ENCODE measurements at regions not wholly inside any gene's neighbourhood (a gene's known extent, or its start where the extent isn't known, plus 50 kb on each side); places are given as distances from the start of the nearest gene placed in this dataset.

DNA sequence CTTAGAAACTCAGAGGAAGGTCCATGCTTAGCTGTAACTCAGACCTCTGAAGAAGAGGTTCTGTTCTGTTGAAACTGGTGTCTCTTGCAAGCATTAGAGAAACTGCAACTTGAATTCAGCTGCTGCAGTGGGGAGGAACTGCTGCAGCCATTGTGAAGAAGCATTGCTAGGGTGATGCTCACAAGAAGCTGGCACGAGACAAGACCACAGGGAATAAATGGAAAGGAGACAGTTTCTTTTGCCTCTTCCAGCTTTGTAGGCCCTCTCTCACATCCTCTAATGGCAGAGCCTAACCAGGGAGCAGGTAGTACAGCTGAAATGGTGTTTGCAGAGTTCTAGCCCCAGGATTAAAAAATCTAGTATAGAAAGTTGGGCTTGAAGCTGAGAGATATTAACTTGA lies 148.0 kb upstream of the DMAC1 start:
- Histone ChIP-seq H3K4me1 (no peaks in the 10 kb centered on the region), H3K4me3 (no peak overlapping the region), H3K9me3 (peaks cover 0 to 6% of the 10 kb centered on the region in 2 donors), H3K27ac (no peak overlapping the region), H3K27me3 (no peaks in the 10 kb centered on the region), H3K36me3 (no peaks in the 10 kb centered on the region)
- no peak for DNase-seq
- TF ChIP-seq, protein P1, sequence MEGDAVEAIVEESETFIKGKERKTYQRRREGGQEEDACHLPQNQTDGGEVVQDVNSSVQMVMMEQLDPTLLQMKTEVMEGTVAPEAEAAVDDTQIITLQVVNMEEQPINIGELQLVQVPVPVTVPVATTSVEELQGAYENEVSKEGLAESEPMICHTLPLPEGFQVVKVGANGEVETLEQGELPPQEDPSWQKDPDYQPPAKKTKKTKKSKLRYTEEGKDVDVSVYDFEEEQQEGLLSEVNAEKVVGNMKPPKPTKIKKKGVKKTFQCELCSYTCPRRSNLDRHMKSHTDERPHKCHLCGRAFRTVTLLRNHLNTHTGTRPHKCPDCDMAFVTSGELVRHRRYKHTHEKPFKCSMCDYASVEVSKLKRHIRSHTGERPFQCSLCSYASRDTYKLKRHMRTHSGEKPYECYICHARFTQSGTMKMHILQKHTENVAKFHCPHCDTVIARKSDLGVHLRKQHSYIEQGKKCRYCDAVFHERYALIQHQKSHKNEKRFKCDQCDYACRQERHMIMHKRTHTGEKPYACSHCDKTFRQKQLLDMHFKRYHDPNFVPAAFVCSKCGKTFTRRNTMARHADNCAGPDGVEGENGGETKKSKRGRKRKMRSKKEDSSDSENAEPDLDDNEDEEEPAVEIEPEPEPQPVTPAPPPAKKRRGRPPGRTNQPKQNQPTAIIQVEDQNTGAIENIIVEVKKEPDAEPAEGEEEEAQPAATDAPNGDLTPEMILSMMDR (IDR thresholded peaks at IDR 0.05) = no peak
- no peak for ATAC-seq
- intact Hi-C loops (cut with DNase I) = no loop called here

DNA sequence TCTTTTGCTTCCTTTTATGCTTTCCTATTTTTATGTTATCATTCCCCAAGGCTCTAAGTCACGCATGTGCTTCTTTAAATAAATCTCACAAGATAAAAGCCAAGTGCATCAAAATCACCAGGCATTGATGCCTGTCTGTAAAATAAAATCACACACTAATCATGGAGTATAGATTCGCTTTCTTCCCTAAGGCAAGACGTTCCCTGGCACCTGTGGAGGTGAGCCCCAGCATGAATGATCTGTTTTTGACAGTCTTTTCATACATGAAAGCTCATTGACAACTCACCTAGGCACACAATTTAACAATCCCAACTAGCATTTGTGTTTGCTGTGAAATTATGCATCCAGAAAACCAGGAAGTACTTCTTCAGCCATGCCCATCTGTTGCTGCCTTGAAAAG lies 146.9 kb upstream of the DMAC1 start:
- no peak overlapping the region for H3K27ac ChIP-seq
- H3K9me3 ChIP-seq = peaks cover 0 to 6% of the 10 kb centered on the region in 2 donors
- H3K27me3 ChIP-seq = no peaks in the 10 kb centered on the region
- no peaks in the 10 kb centered on the region for H3K4me1 ChIP-seq
- intact Hi-C loops (cut with DNase I) = no loop called here
- H3K36me3 ChIP-seq = no peaks in the 10 kb centered on the region
- TF ChIP-seq, protein P1 (IDR thresholded peaks at IDR 0.05) = no peak
- no peak for ATAC-seq
- no peak for DNase-seq
- H3K4me3 ChIP-seq = no peak overlapping the region

DNA sequence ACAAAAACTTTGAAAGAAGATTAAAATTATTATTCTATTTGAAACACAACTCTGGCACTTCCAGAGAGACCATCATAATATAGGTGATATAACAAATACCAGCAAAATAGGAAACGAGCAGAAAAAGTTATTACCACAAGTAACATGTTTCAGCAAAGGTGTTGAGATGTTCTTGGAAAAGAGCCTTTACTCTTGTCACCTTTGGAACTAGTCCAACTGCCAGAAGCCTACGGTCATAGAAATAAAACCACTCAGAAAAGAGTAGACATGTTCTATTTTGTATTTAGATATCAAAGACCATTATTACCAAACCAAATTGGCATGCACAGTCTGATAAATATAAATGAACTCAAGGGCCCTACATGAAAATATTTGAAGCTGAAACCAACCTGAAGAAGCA lies 145.0 kb upstream of the DMAC1 start:
- Histone ChIP-seq H3K9me3 (peaks cover 0 to 9% of the 10 kb centered on the region in 2 donors), H3K27ac (no peak overlapping the region), H3K4me3 (no peak overlapping the region), H3K36me3 (no peaks in the 10 kb centered on the region), H3K4me1 (no peaks in the 10 kb centered on the region), H3K27me3 (no peaks in the 10 kb centered on the region)
- TF ChIP-seq, protein P1 (IDR thresholded peaks at IDR 0.05) = no peak
- ATAC-seq (no peak), DNase-seq (no peak)
- intact Hi-C loops (cut with DNase I) = no loop called here

DNA sequence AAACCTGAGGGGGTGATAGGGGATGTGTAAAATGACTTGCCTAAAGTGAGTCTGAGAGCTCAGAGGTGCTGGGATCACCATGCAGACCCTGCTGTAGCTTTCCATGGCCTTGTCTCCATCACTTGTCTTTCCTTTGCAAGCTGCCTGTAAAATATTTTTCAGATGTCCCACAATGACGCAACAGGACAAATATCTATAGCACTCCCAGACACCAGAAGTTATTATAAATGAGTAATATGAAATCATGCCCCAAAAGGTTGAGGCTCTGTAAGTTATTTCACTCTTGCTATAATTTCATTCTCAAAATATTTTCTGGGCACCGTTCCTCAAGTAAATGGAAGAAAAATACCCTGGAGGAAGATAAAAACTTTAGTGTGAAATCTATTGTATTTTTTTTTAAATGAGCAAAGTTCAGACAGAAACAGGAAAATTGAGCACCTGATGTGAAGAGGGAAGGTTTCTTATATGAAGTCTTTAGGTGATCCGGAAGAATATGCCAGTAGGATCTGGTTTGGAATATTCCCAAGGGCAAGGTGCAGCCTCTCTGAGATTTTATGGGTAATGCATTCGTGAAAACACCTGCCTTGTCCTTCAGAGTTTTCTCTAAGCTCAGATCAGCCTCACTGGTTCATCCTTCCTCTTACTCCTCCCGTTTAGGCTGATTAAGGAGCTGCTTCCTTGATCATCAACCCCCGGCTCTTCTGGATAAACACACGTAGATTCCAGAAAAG lies 138.3 kb upstream of the DMAC1 start:
- no peak overlapping the region for H3K4me3 ChIP-seq
- H3K27me3 ChIP-seq = no peaks in the 10 kb centered on the region
- H3K4me1 ChIP-seq = peaks cover 0 to 5% of the 10 kb centered on the region in 2 donors
- no peak overlapping the region for H3K27ac ChIP-seq
- TF ChIP-seq, protein P1 (IDR thresholded peaks at IDR 0.05) = no peak
- H3K9me3 ChIP-seq = peaks cover 0 to 10% of the 10 kb centered on the region in 2 donors
- H3K36me3 ChIP-seq = no peaks in the 10 kb centered on the region
- intact Hi-C loops (cut with DNase I) = no loop called here
- no peak for DNase-seq
- ATAC-seq = no peak

GRCh38 chr9:7936996-7937395 lies 137.4 kb upstream of the DMAC1 start:
- Histone ChIP-seq H3K4me3 (no peak overlapping the region), H3K4me1 (peaks cover 0 to 5% of the 10 kb centered on the region in 2 donors), H3K9me3 (peaks cover 0 to 9% of the 10 kb centered on the region in 2 donors), H3K27ac (no peak overlapping the region), H3K36me3 (no peaks in the 10 kb centered on the region), H3K27me3 (no peaks in the 10 kb centered on the region)
- intact Hi-C loops (cut with DNase I) = no loop called here
- no peak for DNase-seq
- TF ChIP-seq, protein P1 (IDR thresholded peaks at IDR 0.05) = no peak
- no peak for ATAC-seq

Data from left lung (tissue), 4 donors.